ENCODE measurements at regions not wholly inside any gene's neighbourhood (a gene's known extent, or its start where the extent isn't known, plus 50 kb on each side); places are given as distances from the start of the nearest gene placed in this dataset.
"Not testable (repeated sequence)": the region's sequence is repeated elsewhere in the genome, so short reads cannot be mapped to it uniquely, and the experiment has no call there.

DNA sequence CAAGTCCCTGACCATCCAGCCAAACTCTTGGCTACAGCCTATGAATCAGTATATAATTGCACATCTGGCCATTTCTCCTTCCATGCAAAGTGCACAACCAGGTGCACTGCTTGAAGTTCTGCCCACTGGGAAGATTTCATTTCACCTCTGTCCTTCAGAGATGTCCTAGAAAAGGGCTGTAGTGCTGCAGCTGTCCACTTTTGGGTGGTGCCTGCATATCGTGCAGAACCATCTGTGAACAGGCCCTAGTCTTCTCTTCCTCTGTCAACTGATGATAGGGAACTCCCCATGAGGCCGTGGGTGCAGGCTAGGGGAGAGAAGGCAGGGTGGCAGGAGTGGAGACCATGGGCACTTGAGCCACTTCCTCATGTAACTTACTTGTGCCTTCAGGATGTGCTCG lies 470.6 kb upstream of the RGS6 start:
- H2AFZ ChIP-seq (ENCODE audit: insufficient read depth, low read length, poor library complexity); H3K4ac ChIP-seq (ENCODE audit: low read depth, low read length); H3K27ac ChIP-seq (ENCODE audit: low read depth, low read length); H3K79me1 ChIP-seq (ENCODE audit: low read length); H3K79me2 ChIP-seq (ENCODE audit: control insufficient read depth, insufficient read depth, low read length, poor library complexity); H3K9ac ChIP-seq (ENCODE audit: low read length); H3K23ac ChIP-seq (ENCODE audit: low read length); DNase-seq; H3K36me3 ChIP-seq (ENCODE audit: control insufficient read depth in 1 of 2, insufficient read depth in 2 of 2, low read length in 2 of 2); H2AK5ac ChIP-seq (ENCODE audit: low read length); H3K9me3 ChIP-seq (ENCODE audit: insufficient read depth, low read depth, low read length); H3K27me3 ChIP-seq (ENCODE audit: insufficient read depth, low read length); H2BK120ac ChIP-seq (ENCODE audit: insufficient read depth, low read length, poor library complexity); H4K8ac ChIP-seq (ENCODE audit: low read depth, low read length); H4K12ac ChIP-seq (ENCODE audit: low read depth, low read length); H3K14ac ChIP-seq (ENCODE audit: low read length); H4K91ac ChIP-seq (ENCODE audit: low read depth, low read length); H3K4me2 ChIP-seq (ENCODE audit: low read length); H3K4me1 ChIP-seq (ENCODE audit: control insufficient read depth in 1 of 2, insufficient read depth in 2 of 2, low read length in 2 of 2); H2BK5ac ChIP-seq (ENCODE audit: low read depth, low read length, poor library complexity); H2BK12ac ChIP-seq (ENCODE audit: low read length); H3K4me3 ChIP-seq (ENCODE audit: low read depth, low read length); H3K18ac ChIP-seq (ENCODE audit: low read length): not testable (repeated sequence)
- WGBS (ENCODE audit: extremely low coverage, insufficient coverage, insufficient read length), result no CpG with 5 or more reads among the region's 3 CpGs

DNA sequence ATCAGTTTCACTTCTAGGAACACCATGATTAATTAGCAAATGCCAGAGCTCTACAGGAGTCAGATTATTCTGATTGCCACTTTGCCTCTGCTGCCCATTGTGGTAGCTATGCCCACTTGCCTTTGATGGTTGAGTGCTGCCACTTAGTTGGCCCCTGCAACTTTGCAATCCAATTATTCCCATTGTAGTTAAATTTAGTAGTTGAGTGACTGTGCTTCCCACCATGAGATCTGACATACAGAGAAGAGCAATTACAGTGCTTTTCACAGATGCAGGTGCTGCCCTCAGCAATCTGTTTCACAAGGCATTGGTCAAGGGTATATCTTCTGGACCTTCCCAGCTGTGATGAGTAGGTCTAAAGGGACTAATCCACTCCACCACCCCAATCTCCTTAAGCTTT lies 468.4 kb upstream of the RGS6 start:
- no peak overlapping the region for H3K4me2 ChIP-seq (ENCODE audit: low read length)
- no peak overlapping the region for H2BK120ac ChIP-seq (ENCODE audit: insufficient read depth, low read length, poor library complexity)
- H4K12ac ChIP-seq (ENCODE audit: low read depth, low read length), result no peak overlapping the region
- no peak overlapping the region for H3K14ac ChIP-seq (ENCODE audit: low read length)
- no peak overlapping the region for H3K4ac ChIP-seq (ENCODE audit: low read depth, low read length)
- no peaks in the 10 kb centered on the region for H3K27me3 ChIP-seq (ENCODE audit: insufficient read depth, low read length)
- H3K9me3 ChIP-seq (ENCODE audit: insufficient read depth, low read depth, low read length), result peaks cover 1% of the 10 kb centered on the region
- H4K8ac ChIP-seq (ENCODE audit: low read depth, low read length), result no peak overlapping the region
- no peak overlapping the region for H2BK12ac ChIP-seq (ENCODE audit: low read length)
- no peak for DNase-seq
- no peak overlapping the region for H3K9ac ChIP-seq (ENCODE audit: low read length)
- no peak overlapping the region for H2AFZ ChIP-seq (ENCODE audit: insufficient read depth, low read length, poor library complexity)
- peaks cover 0 to 2% of the 10 kb centered on the region in 2 experiments for H3K4me1 ChIP-seq (ENCODE audit: control insufficient read depth in 1 of 2, insufficient read depth in 2 of 2, low read length in 2 of 2)
- no peak overlapping the region for H3K27ac ChIP-seq (ENCODE audit: low read depth, low read length)
- H3K36me3 ChIP-seq (ENCODE audit: control insufficient read depth in 1 of 2, insufficient read depth in 2 of 2, low read length in 2 of 2), result peaks cover 2 to 5% of the 10 kb centered on the region in 2 experiments
- no peak overlapping the region for H3K23ac ChIP-seq (ENCODE audit: low read length)
- no peak overlapping the region for H3K4me3 ChIP-seq (ENCODE audit: low read depth, low read length)
- H3K79me2 ChIP-seq (ENCODE audit: control insufficient read depth, insufficient read depth, low read length, poor library complexity), result no peaks in the 10 kb centered on the region
- H4K91ac ChIP-seq (ENCODE audit: low read depth, low read length), result no peak overlapping the region
- H2AK5ac ChIP-seq (ENCODE audit: low read length), result no peak overlapping the region
- no peaks in the 10 kb centered on the region for H3K79me1 ChIP-seq (ENCODE audit: low read length)
- no peak overlapping the region for H3K18ac ChIP-seq (ENCODE audit: low read length)
- no peak overlapping the region for H2BK5ac ChIP-seq (ENCODE audit: low read depth, low read length, poor library complexity)

- WGBS (ENCODE audit: extremely low coverage, insufficient coverage, insufficient read length), result no CpG with 5 or more reads among the region's 4 CpGs
- no peak overlapping the region for H2AFZ ChIP-seq (ENCODE audit: insufficient read depth, low read length, poor library complexity)
- no peak overlapping the region for H3K4ac ChIP-seq (ENCODE audit: low read depth, low read length)
- peaks cover 0 to 2% of the 10 kb centered on the region in 2 experiments for H3K4me1 ChIP-seq (ENCODE audit: control insufficient read depth in 1 of 2, insufficient read depth in 2 of 2, low read length in 2 of 2)
- H4K12ac ChIP-seq (ENCODE audit: low read depth, low read length), result no peak overlapping the region
- DNase-seq, result no peak
- no peak overlapping the region for H2BK12ac ChIP-seq (ENCODE audit: low read length)
- no peaks in the 10 kb centered on the region for H3K79me2 ChIP-seq (ENCODE audit: control insufficient read depth, insufficient read depth, low read length, poor library complexity)
- H3K36me3 ChIP-seq (ENCODE audit: control insufficient read depth in 1 of 2, insufficient read depth in 2 of 2, low read length in 2 of 2), result peaks cover 2 to 5% of the 10 kb centered on the region in 2 experiments
- no peak overlapping the region for H2BK5ac ChIP-seq (ENCODE audit: low read depth, low read length, poor library complexity)
- no peak overlapping the region for H3K4me2 ChIP-seq (ENCODE audit: low read length)
- H3K18ac ChIP-seq (ENCODE audit: low read length), result no peak overlapping the region
- H4K8ac ChIP-seq (ENCODE audit: low read depth, low read length), result no peak overlapping the region
- H3K9me3 ChIP-seq (ENCODE audit: insufficient read depth, low read depth, low read length), result peaks cover 1% of the 10 kb centered on the region
- H2AK5ac ChIP-seq (ENCODE audit: low read length), result no peak overlapping the region
- H3K79me1 ChIP-seq (ENCODE audit: low read length), result peaks cover 2% of the 10 kb centered on the region
- H3K27ac ChIP-seq (ENCODE audit: low read depth, low read length), result no peak overlapping the region
- no peak overlapping the region for H3K4me3 ChIP-seq (ENCODE audit: low read depth, low read length)
- H3K23ac ChIP-seq (ENCODE audit: low read length), result no peak overlapping the region
- no peak overlapping the region for H2BK120ac ChIP-seq (ENCODE audit: insufficient read depth, low read length, poor library complexity)
- H3K14ac ChIP-seq (ENCODE audit: low read length), result no peak overlapping the region
- no peak overlapping the region for H4K91ac ChIP-seq (ENCODE audit: low read depth, low read length)
- H3K27me3 ChIP-seq (ENCODE audit: insufficient read depth, low read length), result no peaks in the 10 kb centered on the region
- no peak overlapping the region for H3K9ac ChIP-seq (ENCODE audit: low read length)
Measured at GRCh38 chr14:71464840-71465239, 467.4 kb upstream of the RGS6 start.

DNA sequence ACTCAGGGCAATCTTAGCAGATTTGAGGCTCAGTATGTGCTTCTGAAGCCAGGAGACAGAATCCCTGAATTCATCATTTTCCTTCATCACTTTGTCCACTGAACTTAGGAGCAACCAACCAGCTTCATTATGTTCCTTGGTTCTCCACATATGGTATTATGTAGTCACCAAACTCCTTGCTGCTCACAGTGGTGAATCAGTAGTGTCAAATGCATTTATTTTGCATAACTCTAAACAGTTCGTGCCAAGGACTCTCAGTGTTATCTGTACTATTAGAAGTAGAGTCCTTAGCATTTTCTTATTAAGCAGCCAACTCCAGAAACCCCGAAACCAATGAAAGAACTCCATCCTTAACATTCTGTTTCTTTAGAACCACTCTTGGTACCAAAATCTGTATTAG lies 466.9 kb upstream of the RGS6 start:
- Histone ChIP-seq H3K9me3 (ENCODE audit: insufficient read depth, low read depth, low read length) (peaks cover 1% of the 10 kb centered on the region), H3K23ac (ENCODE audit: low read length) (no peak overlapping the region), H3K18ac (ENCODE audit: low read length) (no peak overlapping the region), H2BK12ac (ENCODE audit: low read length) (no peak overlapping the region), H3K79me1 (ENCODE audit: low read length) (peaks cover 2% of the 10 kb centered on the region), H3K4ac (ENCODE audit: low read depth, low read length) (no peak overlapping the region), H3K4me3 (ENCODE audit: low read depth, low read length) (no peak overlapping the region), H4K8ac (ENCODE audit: low read depth, low read length) (no peak overlapping the region), H3K36me3 (ENCODE audit: control insufficient read depth in 1 of 2, insufficient read depth in 2 of 2, low read length in 2 of 2) (peaks cover 2 to 5% of the 10 kb centered on the region in 2 experiments), H2AFZ (ENCODE audit: insufficient read depth, low read length, poor library complexity) (no peak overlapping the region), H3K27ac (ENCODE audit: low read depth, low read length) (no peak overlapping the region), H3K27me3 (ENCODE audit: insufficient read depth, low read length) (no peaks in the 10 kb centered on the region), H3K4me1 (ENCODE audit: control insufficient read depth in 1 of 2, insufficient read depth in 2 of 2, low read length in 2 of 2) (peaks cover 0 to 2% of the 10 kb centered on the region in 2 experiments), H3K4me2 (ENCODE audit: low read length) (no peak overlapping the region), H2AK5ac (ENCODE audit: low read length) (no peak overlapping the region), H2BK5ac (ENCODE audit: low read depth, low read length, poor library complexity) (no peak overlapping the region), H4K91ac (ENCODE audit: low read depth, low read length) (no peak overlapping the region), H3K79me2 (ENCODE audit: control insufficient read depth, insufficient read depth, low read length, poor library complexity) (no peaks in the 10 kb centered on the region), H3K14ac (ENCODE audit: low read length) (no peak overlapping the region), H3K9ac (ENCODE audit: low read length) (no peak overlapping the region), H2BK120ac (ENCODE audit: insufficient read depth, low read length, poor library complexity) (no peak overlapping the region), H4K12ac (ENCODE audit: low read depth, low read length) (no peak overlapping the region)
- DNase-seq, result no peak
- WGBS (ENCODE audit: extremely low coverage, insufficient coverage, insufficient read length), result no CpG with 5 or more reads among the region's 2 CpGs
